A549 (cell line): ENCODE measurements at regions not wholly inside any gene's neighbourhood (a gene's known extent, or its start where the extent isn't known, plus 50 kb on each side); places are given as distances from the start of the nearest gene placed in this dataset.

Experiments
- BHLHE40 ChIP-seq: IDR thresholded peaks from 2 replicates; pipeline ENCODE4 v1.6.1; 2012; ENCODE audit warnings: low read depth, low read length, inconsistent platforms
- EP300 ChIP-seq, 2 experiments: fragments of >200 bp; sonication (Bioruptor Twin); formaldehyde crosslinking; IDR thresholded peaks; 2 replicates in 1 of 2; 3 replicates in 1 of 2; pipeline ENCODE4 v1.6.1; 2016 to 2017
- JUNB ChIP-seq: fragments of >200 bp; sonication (Bioruptor Twin); formaldehyde crosslinking; IDR thresholded peaks from 2 replicates; pipeline ENCODE4 v1.6.1; 2016
- MAZ ChIP-seq: fragments of 150-350 bp; IDR thresholded peaks from 2 replicates; pipeline ENCODE4 v1.6.1; 2014; ENCODE audit warnings: antibody characterized with exemption, low read depth, low read length, borderline replicate concordance
- POLR2A ChIP-seq: IDR thresholded peaks from 2 replicates; pipeline ENCODE4 v1.6.1; 2012; ENCODE audit warnings: mild to moderate bottlenecking, low read length
- RFX5 ChIP-seq: fragments of 450-650 bp; IDR thresholded peaks from 2 replicates; pipeline ENCODE4 v1.7.1; 2014; ENCODE audit warnings: antibody characterized with exemption, mild to moderate bottlenecking, moderate library complexity
- SREBF2 ChIP-seq: fragments of 450-650 bp; IDR thresholded peaks from 2 replicates; pipeline ENCODE4 v1.6.1; 2014; ENCODE audit warnings: mild to moderate bottlenecking, moderate library complexity
- TF ChIP-seq, protein P1 (sequence below): IDR thresholded peaks from 2 replicates; pipeline ENCODE4 v1.6.1; 2012
- TF ChIP-seq, protein P2 (sequence below): fragments of >200 bp; sonication (Bioruptor Twin); formaldehyde crosslinking; IDR thresholded peaks from 3 replicates; pipeline ENCODE4 v1.5.1; 2016
- TF ChIP-seq, protein P3 (sequence below): fragments of 250-450 bp; sonication (Bioruptor Pico); IDR thresholded peaks from 2 replicates; pipeline ENCODE4 v1.5.0; 2020; ENCODE audit warnings: low read depth, mild to moderate bottlenecking, moderate library complexity

GRCh38 chr22:48951836-48952235, 875.8 kb downstream of the BRD1 start:
- no peak for TF ChIP-seq POLR2A
- TF ChIP-seq, protein P1, sequence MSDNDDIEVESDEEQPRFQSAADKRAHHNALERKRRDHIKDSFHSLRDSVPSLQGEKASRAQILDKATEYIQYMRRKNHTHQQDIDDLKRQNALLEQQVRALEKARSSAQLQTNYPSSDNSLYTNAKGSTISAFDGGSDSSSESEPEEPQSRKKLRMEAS = no peak
- no peak for TF ChIP-seq MAZ
- no peak for TF ChIP-seq RFX5
- TF ChIP-seq JUNB = no peak
- TF ChIP-seq, protein P2, sequence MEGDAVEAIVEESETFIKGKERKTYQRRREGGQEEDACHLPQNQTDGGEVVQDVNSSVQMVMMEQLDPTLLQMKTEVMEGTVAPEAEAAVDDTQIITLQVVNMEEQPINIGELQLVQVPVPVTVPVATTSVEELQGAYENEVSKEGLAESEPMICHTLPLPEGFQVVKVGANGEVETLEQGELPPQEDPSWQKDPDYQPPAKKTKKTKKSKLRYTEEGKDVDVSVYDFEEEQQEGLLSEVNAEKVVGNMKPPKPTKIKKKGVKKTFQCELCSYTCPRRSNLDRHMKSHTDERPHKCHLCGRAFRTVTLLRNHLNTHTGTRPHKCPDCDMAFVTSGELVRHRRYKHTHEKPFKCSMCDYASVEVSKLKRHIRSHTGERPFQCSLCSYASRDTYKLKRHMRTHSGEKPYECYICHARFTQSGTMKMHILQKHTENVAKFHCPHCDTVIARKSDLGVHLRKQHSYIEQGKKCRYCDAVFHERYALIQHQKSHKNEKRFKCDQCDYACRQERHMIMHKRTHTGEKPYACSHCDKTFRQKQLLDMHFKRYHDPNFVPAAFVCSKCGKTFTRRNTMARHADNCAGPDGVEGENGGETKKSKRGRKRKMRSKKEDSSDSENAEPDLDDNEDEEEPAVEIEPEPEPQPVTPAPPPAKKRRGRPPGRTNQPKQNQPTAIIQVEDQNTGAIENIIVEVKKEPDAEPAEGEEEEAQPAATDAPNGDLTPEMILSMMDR = no peak
- TF ChIP-seq, protein P3, sequence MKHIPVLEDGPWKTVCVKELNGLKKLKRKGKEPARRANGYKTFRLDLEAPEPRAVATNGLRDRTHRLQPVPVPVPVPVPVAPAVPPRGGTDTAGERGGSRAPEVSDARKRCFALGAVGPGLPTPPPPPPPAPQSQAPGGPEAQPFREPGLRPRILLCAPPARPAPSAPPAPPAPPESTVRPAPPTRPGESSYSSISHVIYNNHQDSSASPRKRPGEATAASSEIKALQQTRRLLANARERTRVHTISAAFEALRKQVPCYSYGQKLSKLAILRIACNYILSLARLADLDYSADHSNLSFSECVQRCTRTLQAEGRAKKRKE (CRISPR knock-in tag) = no peak
- no peak for TF ChIP-seq EP300 (IDR thresholded peaks at IDR 0.05)
- no peak for TF ChIP-seq BHLHE40
- no peak for TF ChIP-seq SREBF2
